HG03159 (cell line): ENCODE measurements at regions not wholly inside any gene's neighbourhood (a gene's known extent, or its start where the extent isn't known, plus 50 kb on each side); places are given as distances from the start of the nearest gene placed in this dataset.
"Not testable (repeated sequence)": the region's sequence is repeated elsewhere in the genome, so short reads cannot be mapped to it uniquely, and the experiment has no call there.

Source experiments
- ATAC-seq: cut with Tn5 transposase; IDR thresholded peaks from one replicate; pipeline ENCODE4 v1.9.1; 2021; ENCODE audit warnings: mild to moderate bottlenecking, moderate library complexity; ENCODE audit not compliant: unreplicated experiment

GRCh38 chr4:31422006-31422405, 701.8 kb downstream of the PCDH7 start:
- no peak for ATAC-seq

- ATAC-seq: no peak
These were observed 707.5 kb downstream of the PCDH7 start for GRCh38 chr4:31427691-31428090.

GRCh38 chr4:31442236-31442635, 722.1 kb downstream of the PCDH7 start:
- ATAC-seq: no peak

- no peak for ATAC-seq
These were observed 725.4 kb downstream of the PCDH7 start for GRCh38 chr4:31445526-31445925.

GRCh38 chr4:31455612-31456011, 735.4 kb downstream of the PCDH7 start:
- ATAC-seq: no peak

GRCh38 chr4:31458813-31459212, 738.6 kb downstream of the PCDH7 start:
- ATAC-seq: no peak

GRCh38 chr4:31461421-31461820, 741.3 kb downstream of the PCDH7 start:
- ATAC-seq: no peak

- no peak for ATAC-seq
These were observed 747.6 kb downstream of the PCDH7 start for GRCh38 chr4:31467781-31468180.

- no peak for ATAC-seq
These were observed 754.1 kb downstream of the PCDH7 start for GRCh38 chr4:31474221-31474620.

GRCh38 chr4:31482691-31483090, 762.5 kb downstream of the PCDH7 start:
- no peak for ATAC-seq

GRCh38 chr4:31499216-31499615, 779.0 kb downstream of the PCDH7 start:
- not testable (repeated sequence) for ATAC-seq

- ATAC-seq: no peak
These were observed 796.4 kb downstream of the PCDH7 start for GRCh38 chr4:31516520-31516919.

GRCh38 chr4:31518796-31519250, 798.7 kb downstream of the PCDH7 start:
- ATAC-seq: no peak

- ATAC-seq: no peak
These were observed 810.4 kb downstream of the PCDH7 start for GRCh38 chr4:31530555-31530954.

GRCh38 chr4:31538877-31539276, 818.7 kb downstream of the PCDH7 start:
- ATAC-seq: no peak

- no peak for ATAC-seq
These were observed 819.3 kb downstream of the PCDH7 start for GRCh38 chr4:31539284-31540069.

- no peak for ATAC-seq
These were observed 825.2 kb downstream of the PCDH7 start for GRCh38 chr4:31545330-31545729.

GRCh38 chr4:31545755-31546154, 825.6 kb downstream of the PCDH7 start:
- ATAC-seq: no peak

- no peak for ATAC-seq
These were observed 827.9 kb downstream of the PCDH7 start for GRCh38 chr4:31548021-31548420.

- ATAC-seq: no peak
These were observed 828.7 kb downstream of the PCDH7 start for GRCh38 chr4:31548823-31549222.

- ATAC-seq: no peak
These were observed 829.1 kb downstream of the PCDH7 start for GRCh38 chr4:31549256-31549655.

- no peak for ATAC-seq
These were observed 837.3 kb downstream of the PCDH7 start for GRCh38 chr4:31557437-31557836.

- no peak for ATAC-seq
These were observed 853.4 kb downstream of the PCDH7 start for GRCh38 chr4:31573554-31573953.
